ENCODE measurements at regions not wholly inside any gene's neighbourhood (a gene's known extent, or its start where the extent isn't known, plus 50 kb on each side); places are given as distances from the start of the nearest gene placed in this dataset.

DNA sequence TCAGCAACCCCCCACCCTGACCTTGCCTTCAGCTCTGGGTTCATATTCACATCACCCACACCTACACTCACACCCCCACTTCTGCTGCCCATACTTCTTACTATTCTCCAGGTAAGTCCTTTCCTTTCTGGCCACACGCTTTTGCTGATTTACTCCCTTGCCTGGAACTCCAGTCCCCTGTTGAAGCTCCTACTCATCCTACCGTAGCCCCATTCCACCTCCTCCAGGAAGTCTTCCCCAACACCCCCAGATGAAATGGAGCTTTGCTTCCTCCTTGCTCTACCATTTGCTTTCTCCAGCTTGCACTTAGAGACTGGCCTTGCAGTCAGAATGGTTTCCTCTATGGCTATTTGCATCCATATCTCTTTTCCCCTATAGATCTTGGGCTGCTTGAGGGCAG lies 182.3 kb downstream of the MELK start:
- TF ChIP-seq EZH2 (IDR thresholded peaks at IDR 0.05; ENCODE audit: insufficient read depth, poor library complexity, severe bottlenecking), result no peak
- TF ChIP-seq EZH2phosphoT487 (IDR thresholded peaks at IDR 0.05; ENCODE audit: insufficient read depth, low read depth), result no peak
